ENCODE measurements at regions not wholly inside any gene's neighbourhood (a gene's known extent, or its start where the extent isn't known, plus 50 kb on each side); places are given as distances from the start of the nearest gene placed in this dataset.

DNA sequence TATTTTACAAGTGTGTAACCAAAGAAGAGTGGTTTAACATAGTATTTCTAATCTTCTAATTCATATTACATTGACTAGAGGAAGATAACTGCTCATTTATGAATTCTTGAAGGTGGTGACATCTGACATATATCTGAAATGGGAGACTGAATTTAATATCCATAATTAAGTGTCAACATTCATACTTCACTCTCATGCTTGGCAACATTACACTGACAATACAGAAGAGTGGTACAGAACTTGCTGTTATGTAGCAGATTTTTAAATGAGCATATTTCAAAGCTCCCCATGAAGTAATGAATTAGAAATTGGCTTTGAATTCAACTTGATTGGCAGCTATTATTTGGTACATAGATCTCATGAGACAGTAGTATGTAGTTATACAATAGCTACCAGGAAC, 125.8 kb upstream of the POT1 start:
- Histone ChIP-seq H3K27me3 (ENCODE audit: low read length) (no peaks in the 10 kb centered on the region), H3K27ac (ENCODE audit: low read depth, low read length) (no peak overlapping the region)
- TF ChIP-seq, protein P1, sequence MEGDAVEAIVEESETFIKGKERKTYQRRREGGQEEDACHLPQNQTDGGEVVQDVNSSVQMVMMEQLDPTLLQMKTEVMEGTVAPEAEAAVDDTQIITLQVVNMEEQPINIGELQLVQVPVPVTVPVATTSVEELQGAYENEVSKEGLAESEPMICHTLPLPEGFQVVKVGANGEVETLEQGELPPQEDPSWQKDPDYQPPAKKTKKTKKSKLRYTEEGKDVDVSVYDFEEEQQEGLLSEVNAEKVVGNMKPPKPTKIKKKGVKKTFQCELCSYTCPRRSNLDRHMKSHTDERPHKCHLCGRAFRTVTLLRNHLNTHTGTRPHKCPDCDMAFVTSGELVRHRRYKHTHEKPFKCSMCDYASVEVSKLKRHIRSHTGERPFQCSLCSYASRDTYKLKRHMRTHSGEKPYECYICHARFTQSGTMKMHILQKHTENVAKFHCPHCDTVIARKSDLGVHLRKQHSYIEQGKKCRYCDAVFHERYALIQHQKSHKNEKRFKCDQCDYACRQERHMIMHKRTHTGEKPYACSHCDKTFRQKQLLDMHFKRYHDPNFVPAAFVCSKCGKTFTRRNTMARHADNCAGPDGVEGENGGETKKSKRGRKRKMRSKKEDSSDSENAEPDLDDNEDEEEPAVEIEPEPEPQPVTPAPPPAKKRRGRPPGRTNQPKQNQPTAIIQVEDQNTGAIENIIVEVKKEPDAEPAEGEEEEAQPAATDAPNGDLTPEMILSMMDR (IDR thresholded peaks at IDR 0.05; ENCODE audit: insufficient read depth, low read length, poor library complexity, severe bottlenecking): no peak
- TF ChIP-seq EZH2phosphoT487 (conservative IDR thresholded peaks at IDR 0.05; ENCODE audit: low read length): no peak

DNA sequence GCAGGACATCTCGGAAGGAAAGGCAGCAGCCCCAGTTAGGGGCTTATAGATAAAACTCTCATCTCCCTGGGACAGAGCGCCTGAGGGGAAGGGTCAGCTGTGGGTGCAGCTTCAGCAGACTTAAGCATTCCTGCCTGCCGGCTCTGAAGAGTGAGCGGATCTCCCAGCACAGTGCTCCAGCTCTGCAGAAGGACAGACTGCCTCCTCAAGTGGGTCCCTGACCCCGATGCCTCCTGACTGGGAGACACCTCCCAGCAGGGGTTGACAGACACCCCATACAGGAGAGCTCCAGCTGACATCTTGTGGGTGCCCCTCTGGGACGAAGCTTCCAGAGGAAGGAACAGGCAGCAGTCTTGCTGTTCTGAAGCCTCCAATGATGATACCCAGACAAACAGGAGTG, 117.1 kb upstream of the POT1 start:
- no peak overlapping the region for H2AFZ ChIP-seq (ENCODE audit: low read depth, low read length, severe bottlenecking)
- H3K36me3 ChIP-seq (ENCODE audit: low read length): no peaks in the 10 kb centered on the region
- no peaks in the 10 kb centered on the region for H3K79me2 ChIP-seq (ENCODE audit: insufficient read depth, low read length)
- H3K4me2 ChIP-seq (ENCODE audit: low read depth, low read length, poor library complexity, severe bottlenecking): no peak overlapping the region
- no peak overlapping the region for H3K27ac ChIP-seq (ENCODE audit: low read depth, low read length)
- TF ChIP-seq, protein P1 (IDR thresholded peaks at IDR 0.05; ENCODE audit: insufficient read depth, low read length, poor library complexity, severe bottlenecking): no peak
- TF ChIP-seq EZH2phosphoT487 (conservative IDR thresholded peaks at IDR 0.05; ENCODE audit: low read length): no peak
- H3K9me2 ChIP-seq (replicated peaks; ENCODE audit: insufficient read depth, low read length): no peaks in the 10 kb centered on the region
- H3K9ac ChIP-seq (ENCODE audit: low read length): no peak overlapping the region
- H3K27me3 ChIP-seq (ENCODE audit: low read length): no peaks in the 10 kb centered on the region
- no peaks in the 10 kb centered on the region for H4K20me1 ChIP-seq (ENCODE audit: low read depth, low read length)
- no peaks in the 10 kb centered on the region for H3F3A ChIP-seq (ENCODE audit: insufficient read depth)
- no peak overlapping the region for H3K4me3 ChIP-seq (ENCODE audit: insufficient read depth, low read length, poor library complexity, severe bottlenecking)
- H3K9me3 ChIP-seq (ENCODE audit: insufficient read depth, low read length): no peaks in the 10 kb centered on the region

More for the DNA sequence above, 125.8 kb upstream of the POT1 start:
- H3K4me3 ChIP-seq (ENCODE audit: insufficient read depth, low read length, poor library complexity, severe bottlenecking): no peak overlapping the region
- no peak overlapping the region for H3K4me2 ChIP-seq (ENCODE audit: low read depth, low read length, poor library complexity, severe bottlenecking)
- no peaks in the 10 kb centered on the region for H3K36me3 ChIP-seq (ENCODE audit: low read length)
- no peak overlapping the region for H3K9ac ChIP-seq (ENCODE audit: low read length)
- no peak overlapping the region for H2AFZ ChIP-seq (ENCODE audit: low read depth, low read length, severe bottlenecking)
- H3F3A ChIP-seq (ENCODE audit: insufficient read depth): no peaks in the 10 kb centered on the region
- no peaks in the 10 kb centered on the region for H3K9me3 ChIP-seq (ENCODE audit: insufficient read depth, low read length)
- no peaks in the 10 kb centered on the region for H4K20me1 ChIP-seq (ENCODE audit: low read depth, low read length)
- H3K79me2 ChIP-seq (ENCODE audit: insufficient read depth, low read length): no peaks in the 10 kb centered on the region
- no peaks in the 10 kb centered on the region for H3K9me2 ChIP-seq (replicated peaks; ENCODE audit: insufficient read depth, low read length)

DNA sequence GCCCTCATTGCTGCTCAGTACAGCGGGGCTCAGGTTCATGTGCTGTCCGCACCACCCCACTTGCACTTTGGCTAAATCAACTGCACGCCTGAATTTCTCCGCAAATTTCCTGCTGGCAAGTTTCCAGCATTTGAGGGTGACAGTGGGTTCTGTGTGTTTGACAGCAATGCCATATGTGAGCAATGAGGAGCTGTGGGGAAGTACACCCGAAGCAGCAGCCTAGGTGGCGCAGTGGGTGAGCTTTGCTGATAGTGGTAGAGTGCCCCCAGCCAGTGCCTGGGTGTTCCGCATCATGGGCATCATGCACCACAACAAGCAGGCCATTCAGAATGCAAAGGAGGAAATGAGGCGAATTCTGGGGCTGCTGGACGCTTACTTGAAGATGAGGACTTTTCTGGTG, 103.9 kb upstream of the POT1 start:
- Histone ChIP-seq H3K27ac (ENCODE audit: low read depth, low read length) (no peak overlapping the region), H3K9me2 (replicated peaks; ENCODE audit: insufficient read depth, low read length) (no peaks in the 10 kb centered on the region), H3K36me3 (ENCODE audit: low read length) (no peaks in the 10 kb centered on the region), H3K27me3 (ENCODE audit: low read length) (no peaks in the 10 kb centered on the region), H2AFZ (ENCODE audit: low read depth, low read length, severe bottlenecking) (no peak overlapping the region), H3K9ac (ENCODE audit: low read length) (no peak overlapping the region), H3K4me2 (ENCODE audit: low read depth, low read length, poor library complexity, severe bottlenecking) (no peak overlapping the region), H4K20me1 (ENCODE audit: low read depth, low read length) (no peaks in the 10 kb centered on the region), H3K9me3 (ENCODE audit: insufficient read depth, low read length) (no peaks in the 10 kb centered on the region), H3K4me3 (ENCODE audit: insufficient read depth, low read length, poor library complexity, severe bottlenecking) (no peak overlapping the region), H3F3A (ENCODE audit: insufficient read depth) (no peaks in the 10 kb centered on the region), H3K79me2 (ENCODE audit: insufficient read depth, low read length) (no peaks in the 10 kb centered on the region)
- TF ChIP-seq EZH2phosphoT487 (conservative IDR thresholded peaks at IDR 0.05; ENCODE audit: low read length): no peak

DNA sequence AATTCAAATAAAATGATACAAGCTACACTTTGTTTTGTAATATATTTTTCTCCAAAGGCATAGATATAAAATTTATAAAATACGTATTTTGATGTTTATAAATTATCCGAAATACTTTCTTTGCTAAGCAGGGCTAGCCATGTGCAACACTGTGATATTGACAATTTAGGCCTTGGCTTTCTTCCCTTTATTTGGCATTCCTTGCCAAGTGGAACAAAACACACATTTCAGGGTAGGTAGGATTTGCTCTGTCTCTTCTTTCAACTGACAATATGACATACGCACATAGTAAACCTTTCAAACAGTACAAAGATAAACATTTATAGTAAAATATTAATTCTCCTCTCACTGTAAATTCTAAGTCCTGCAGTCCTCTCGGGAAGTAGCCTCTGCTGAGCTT, 103.3 kb upstream of the POT1 start:
- H3K9ac ChIP-seq (ENCODE audit: low read length): no peak overlapping the region

More for the DNA sequence above, 103.3 kb upstream of the POT1 start:
- no peak overlapping the region for H3K27ac ChIP-seq (ENCODE audit: low read depth, low read length)
- H3F3A ChIP-seq (ENCODE audit: insufficient read depth): no peaks in the 10 kb centered on the region
- no peaks in the 10 kb centered on the region for H4K20me1 ChIP-seq (ENCODE audit: low read depth, low read length)
- H3K27me3 ChIP-seq (ENCODE audit: low read length): no peaks in the 10 kb centered on the region
- H2AFZ ChIP-seq (ENCODE audit: low read depth, low read length, severe bottlenecking): no peak overlapping the region
- H3K4me2 ChIP-seq (ENCODE audit: low read depth, low read length, poor library complexity, severe bottlenecking): no peak overlapping the region
- H3K79me2 ChIP-seq (ENCODE audit: insufficient read depth, low read length): no peaks in the 10 kb centered on the region
- H3K36me3 ChIP-seq (ENCODE audit: low read length): no peaks in the 10 kb centered on the region
- no peaks in the 10 kb centered on the region for H3K9me3 ChIP-seq (ENCODE audit: insufficient read depth, low read length)
- TF ChIP-seq EZH2phosphoT487 (conservative IDR thresholded peaks at IDR 0.05; ENCODE audit: low read length): no peak
- TF ChIP-seq, protein P1 (IDR thresholded peaks at IDR 0.05; ENCODE audit: insufficient read depth, low read length, poor library complexity, severe bottlenecking): no peak
- H3K4me3 ChIP-seq (ENCODE audit: insufficient read depth, low read length, poor library complexity, severe bottlenecking): no peak overlapping the region
- no peaks in the 10 kb centered on the region for H3K9me2 ChIP-seq (replicated peaks; ENCODE audit: insufficient read depth, low read length)
